HUES64 (cell line): ENCODE measurements at regions not wholly inside any gene's neighbourhood (a gene's known extent, or its start where the extent isn't known, plus 50 kb on each side); places are given as distances from the start of the nearest gene placed in this dataset.

ENCODE experiments used
- H3K27ac ChIP-seq: 2 replicates; pipeline ENCODE4 v1.7.0; 2013; ENCODE audit warnings: low read depth, low read length, inconsistent platforms
- H3K27me3 ChIP-seq: 2 replicates; pipeline ENCODE4 v1.6.1; 2013; ENCODE audit warnings: mild to moderate bottlenecking, low read length; ENCODE audit not compliant: insufficient read depth
- H3K36me3 ChIP-seq: 2 replicates; pipeline ENCODE4 v1.6.1; 2013; ENCODE audit warnings: mild to moderate bottlenecking, low read length; ENCODE audit not compliant: insufficient read depth
- H3K4me1 ChIP-seq: 2 replicates; pipeline ENCODE4 v1.6.1; 2013; ENCODE audit warnings: mild to moderate bottlenecking, low read length, moderate library complexity; ENCODE audit not compliant: insufficient read depth
- H3K4me3 ChIP-seq: 2 replicates; pipeline ENCODE4 v1.5.1; 2013; ENCODE audit warnings: mild to moderate bottlenecking, low read length, moderate library complexity
- H3K9ac ChIP-seq: 2 replicates; pipeline ENCODE4 v1.6.1; 2013; ENCODE audit warnings: mild to moderate bottlenecking, low read depth, low read length
- H3K9me3 ChIP-seq: 2 replicates; pipeline ENCODE4 v1.6.1; 2013; ENCODE audit warnings: low read depth, low read length; ENCODE audit not compliant: insufficient read depth
- WGBS: fragments of 150-250, 120-280 bp; methylation state at CpG from one replicate; pipeline ENCODE4 v1.1.7; 2013; ENCODE audit warnings: missing lambda C conversion rate; 5-methylcytosine and 5-hydroxymethylcytosine counted together

DNA sequence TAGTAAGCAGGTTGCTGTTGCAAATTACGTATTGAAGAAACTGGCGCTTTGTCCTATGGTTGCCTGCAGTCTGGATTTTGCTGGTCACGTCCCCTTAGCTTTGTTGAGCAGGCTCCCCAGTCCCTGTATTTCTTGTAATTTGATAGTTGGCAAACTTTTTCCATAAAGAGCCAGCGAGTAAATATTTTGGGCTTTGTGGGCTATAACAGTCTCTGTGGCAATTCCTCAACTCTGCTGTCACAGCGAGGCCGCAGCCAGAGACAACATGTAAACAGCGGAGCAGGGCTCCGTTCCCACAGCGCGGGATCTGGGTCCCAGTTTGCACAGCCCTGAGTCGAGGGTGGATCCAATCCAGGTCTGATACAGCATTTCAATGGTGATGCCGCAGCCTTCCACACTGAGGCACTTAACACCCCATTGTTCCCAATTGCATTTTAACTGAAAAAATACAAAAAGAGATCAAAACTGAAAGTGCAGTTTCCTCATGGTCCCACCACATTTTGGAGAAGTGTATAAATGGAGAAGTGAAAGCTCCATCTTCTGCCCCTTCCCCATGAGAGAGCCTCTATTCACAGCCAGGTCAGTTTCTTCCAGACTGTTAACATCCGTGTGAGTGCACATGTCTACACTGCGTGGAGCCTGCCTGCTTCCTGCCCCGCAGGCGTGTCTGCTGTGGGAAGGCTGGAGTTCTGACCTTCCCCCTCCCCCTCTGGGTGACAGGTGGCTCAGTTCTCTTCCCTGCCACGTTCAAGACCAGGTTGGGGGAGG, 89.1 kb downstream of the RPS6KA4 start:
- no peaks in the 10 kb centered on the region for H3K9me3 ChIP-seq
- no peak overlapping the region for H3K27ac ChIP-seq
- no peaks in the 10 kb centered on the region; the same call in 1 of the 2 replicates for H3K4me1 ChIP-seq
- H3K4me3 ChIP-seq = peak overlapping the region; percentile 49; the same call in 1 of the 2 replicates
- no peaks in the 10 kb centered on the region for H3K36me3 ChIP-seq
- 47% methylated on average over 17 of the region's 17 CpGs for WGBS
- H3K27me3 ChIP-seq = peaks cover 14% of the 10 kb centered on the region
- H3K9ac ChIP-seq = no peak overlapping the region

DNA sequence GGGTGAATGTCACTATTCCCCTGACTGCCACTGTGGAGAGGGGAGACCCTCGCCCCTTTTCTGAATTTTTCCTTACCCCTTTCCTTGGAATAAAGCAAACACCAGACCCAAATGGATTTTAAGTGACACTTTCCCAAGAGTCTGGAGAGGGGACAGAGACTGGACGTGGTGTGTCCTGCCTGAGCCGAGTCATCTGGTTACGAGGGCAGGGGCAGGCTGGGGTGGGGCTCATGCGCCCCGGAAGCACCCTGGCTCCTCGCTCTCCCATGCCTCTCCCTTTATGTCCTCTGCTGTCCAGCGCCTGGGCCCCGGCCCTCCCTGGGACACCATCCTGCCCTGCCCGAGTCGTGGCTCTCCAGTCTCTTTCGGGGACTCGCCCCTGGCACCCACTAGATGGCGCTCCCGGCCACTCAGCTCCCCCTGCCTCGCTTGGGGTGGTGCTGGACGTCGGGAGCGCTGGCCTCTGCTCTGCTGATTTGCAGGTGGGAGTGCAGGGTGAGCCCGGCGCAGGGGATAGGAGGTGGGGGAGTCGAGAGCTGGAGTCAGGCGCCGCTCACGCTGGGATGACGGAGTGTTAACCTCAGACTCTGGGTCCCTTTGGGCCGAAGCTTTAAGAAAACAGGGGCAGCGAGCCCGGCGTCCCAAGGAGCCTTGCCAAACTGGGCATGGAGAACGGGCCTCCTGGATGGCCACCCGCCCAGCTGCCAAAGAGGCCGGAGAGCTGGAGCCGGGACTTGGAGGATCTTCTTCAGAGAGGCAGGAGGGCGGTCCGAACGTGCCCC, 89.8 kb downstream of the RPS6KA4 start:
- Histone ChIP-seq H3K4me1 (no peaks in the 10 kb centered on the region; the same call in 1 of the 2 replicates), H3K9me3 (no peaks in the 10 kb centered on the region), H3K4me3 (peak overlapping the region; percentile 49), H3K27me3 (peaks cover 14% of the 10 kb centered on the region), H3K27ac (no peak overlapping the region), H3K36me3 (no peaks in the 10 kb centered on the region), H3K9ac (no peak overlapping the region)
- 6% methylated on average over 37 of the region's 37 CpGs for WGBS

DNA sequence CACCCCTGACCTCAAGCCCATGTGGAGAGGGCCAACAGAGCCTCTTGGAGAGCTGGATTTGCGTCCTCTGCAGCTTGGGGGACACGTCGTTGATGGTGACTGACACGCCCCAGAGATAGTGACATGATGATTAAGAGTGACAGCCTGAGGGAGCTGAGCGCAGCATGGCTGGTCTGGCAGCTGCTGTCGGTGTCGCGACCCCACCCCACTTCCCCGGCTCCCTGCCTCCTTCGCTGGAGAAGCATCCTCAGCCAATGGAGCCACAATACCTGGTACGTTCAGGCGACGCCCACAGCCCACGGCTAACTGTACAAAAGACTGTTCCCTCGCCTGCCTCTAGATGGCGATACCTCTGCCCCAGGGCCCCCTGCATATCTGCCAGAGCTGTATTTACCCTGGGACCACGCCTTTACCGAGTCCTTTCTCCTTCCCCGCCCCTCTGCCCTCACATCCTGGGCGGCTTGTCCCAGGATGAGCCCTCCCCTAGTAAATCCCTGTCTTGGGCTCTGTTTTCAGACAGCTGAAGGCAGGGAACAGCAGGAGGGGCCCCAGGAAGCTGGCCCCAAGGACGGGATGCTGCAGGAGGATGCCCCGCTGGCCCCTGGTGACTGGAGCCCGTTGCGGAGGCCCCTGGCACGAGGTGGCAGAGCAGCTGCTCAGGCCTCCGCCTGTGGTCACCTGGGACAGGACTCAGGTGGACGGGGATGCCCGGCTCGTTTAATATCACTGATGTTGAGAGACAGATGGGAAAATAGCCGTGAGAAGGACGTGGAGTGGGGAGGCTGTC, 90.6 kb downstream of the RPS6KA4 start:
- no peaks in the 10 kb centered on the region for H3K9me3 ChIP-seq
- H3K4me3 ChIP-seq = peak overlapping the region; percentile 49
- H3K9ac ChIP-seq = no peak overlapping the region
- no peaks in the 10 kb centered on the region for H3K36me3 ChIP-seq
- peaks cover 14% of the 10 kb centered on the region for H3K27me3 ChIP-seq
- H3K27ac ChIP-seq = no peak overlapping the region
- 29% methylated on average over 31 of the region's 31 CpGs for WGBS
- H3K4me1 ChIP-seq = no peaks in the 10 kb centered on the region; the same call in 1 of the 2 replicates

DNA sequence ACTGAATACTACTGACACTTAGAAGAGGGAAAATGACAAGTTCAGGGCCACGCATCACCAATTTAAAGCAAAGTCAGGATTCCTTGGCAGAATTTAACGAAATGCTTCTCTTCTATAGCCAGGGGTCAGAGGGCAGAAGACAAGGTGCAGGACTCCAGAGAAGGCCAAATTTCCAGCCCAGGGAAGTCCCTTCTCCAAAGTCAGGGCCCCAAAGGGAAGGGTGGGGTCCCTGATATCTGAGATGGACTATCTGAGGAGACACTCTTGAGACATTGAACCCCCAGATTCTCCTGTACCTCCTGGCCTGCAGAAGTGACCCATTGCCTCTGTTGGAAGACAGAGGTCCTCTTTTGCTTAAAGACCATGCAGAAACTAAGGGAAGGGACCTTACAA, 91.2 kb downstream of the RPS6KA4 start:
- Histone ChIP-seq H3K4me3 (no peak overlapping the region), H3K27me3 (peaks cover 14% of the 10 kb centered on the region), H3K36me3 (no peaks in the 10 kb centered on the region), H3K27ac (no peak overlapping the region), H3K9ac (no peak overlapping the region), H3K9me3 (no peaks in the 10 kb centered on the region), H3K4me1 (no peaks in the 10 kb centered on the region; the same call in 1 of the 2 replicates)
- 97% methylated on average over 2 of the region's 2 CpGs for WGBS

DNA sequence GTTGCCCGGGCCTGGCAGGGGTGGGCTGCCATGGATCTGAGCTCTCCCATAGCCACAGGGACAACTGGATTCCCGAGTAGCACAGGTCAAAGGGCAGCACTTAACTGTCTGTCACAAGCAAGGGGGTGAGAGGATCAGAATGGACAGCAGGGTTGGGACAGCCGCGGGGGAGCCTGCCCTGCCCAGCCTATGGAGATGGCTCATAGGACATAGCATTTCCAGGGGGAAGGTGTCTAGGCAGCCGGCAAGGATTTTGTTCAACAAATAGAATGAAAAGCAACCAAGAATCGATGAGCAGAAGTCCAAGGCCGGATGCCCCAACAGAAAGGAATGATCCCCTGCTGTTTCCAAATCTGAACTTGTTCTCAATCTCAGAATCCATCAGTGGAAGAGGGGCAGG, 92.9 kb downstream of the RPS6KA4 start:
- Histone ChIP-seq H3K36me3 (no peaks in the 10 kb centered on the region), H3K4me3 (no peak overlapping the region), H3K9ac (no peak overlapping the region), H3K9me3 (no peaks in the 10 kb centered on the region), H3K4me1 (no peaks in the 10 kb centered on the region; the same call in 1 of the 2 replicates), H3K27ac (no peak overlapping the region), H3K27me3 (peaks cover 14% of the 10 kb centered on the region)
- WGBS = 70% methylated on average over 7 of the region's 7 CpGs

DNA sequence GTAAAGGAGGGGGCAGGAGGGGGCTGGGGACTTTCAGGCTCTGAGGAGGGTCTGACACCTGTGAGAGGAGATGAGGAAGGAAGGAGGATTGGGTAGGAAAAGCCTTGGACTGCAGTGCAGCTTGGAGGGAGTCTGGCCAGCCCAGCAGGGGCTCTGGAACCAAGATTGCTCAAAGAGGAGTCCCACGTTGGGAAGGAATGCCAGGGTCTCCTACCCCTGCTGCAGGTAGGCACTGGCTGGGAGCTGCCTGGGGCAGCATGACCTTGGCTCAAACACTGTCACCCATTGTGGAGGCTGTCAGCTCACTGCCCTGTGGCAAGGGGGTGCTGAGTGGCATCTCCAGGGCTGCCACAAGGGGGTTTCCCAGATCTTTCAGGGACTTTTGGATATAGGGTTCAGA, 94.5 kb downstream of the RPS6KA4 start:
- no peak overlapping the region for H3K9ac ChIP-seq
- H3K36me3 ChIP-seq = no peaks in the 10 kb centered on the region
- 76% methylated on average over 1 of the region's 1 CpG for WGBS
- H3K27ac ChIP-seq = no peak overlapping the region
- H3K4me1 ChIP-seq = peaks cover under 1% of the 10 kb centered on the region; the same call in 1 of the 2 replicates
- H3K9me3 ChIP-seq = no peaks in the 10 kb centered on the region
- H3K4me3 ChIP-seq = no peak overlapping the region
- H3K27me3 ChIP-seq = peaks cover 9% of the 10 kb centered on the region

DNA sequence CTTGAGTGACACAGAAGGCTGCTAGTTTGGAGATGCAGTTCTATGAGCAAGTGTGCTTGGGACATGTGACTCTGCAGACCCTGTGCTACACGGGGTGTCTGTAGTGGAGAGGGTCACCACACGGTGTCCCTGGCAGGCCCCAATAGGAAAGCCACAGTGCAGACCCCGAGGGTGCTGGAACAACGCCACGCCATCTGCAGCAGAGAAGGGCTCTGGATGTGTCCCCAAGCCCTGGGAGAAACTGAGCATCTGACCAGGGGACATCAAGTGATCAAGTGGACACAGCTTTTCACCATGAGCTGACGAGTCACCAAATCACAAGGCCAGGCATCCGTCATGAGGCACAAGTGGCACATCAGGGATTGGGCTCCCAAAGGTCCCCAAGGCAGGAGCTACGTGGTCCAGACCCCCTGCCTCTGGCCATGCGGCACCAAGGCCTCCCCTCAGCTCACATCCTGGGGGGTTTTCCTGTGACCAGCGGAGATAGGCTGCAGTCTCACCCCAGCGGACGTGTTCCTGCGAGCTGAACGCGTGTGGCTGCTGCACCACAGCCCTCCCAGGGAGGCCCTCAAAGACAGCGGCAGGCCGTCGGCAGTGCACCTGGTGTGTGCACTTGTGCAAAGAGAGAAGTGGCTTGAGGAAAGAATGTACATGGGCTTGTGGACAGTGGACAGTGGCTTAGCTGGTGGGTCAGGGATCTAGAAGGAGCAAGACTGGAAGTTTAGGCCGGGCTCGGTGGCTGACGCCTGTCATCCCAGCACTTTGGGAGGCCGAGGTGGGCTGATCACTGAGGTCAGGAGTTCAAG, 96.7 kb downstream of the RPS6KA4 start:
- H3K4me3 ChIP-seq = no peak overlapping the region
- no peaks in the 10 kb centered on the region for H3K9me3 ChIP-seq
- peaks cover 8% of the 10 kb centered on the region; the same call in 1 of the 2 replicates for H3K4me1 ChIP-seq
- WGBS = 93% methylated on average over 22 of the region's 22 CpGs
- H3K36me3 ChIP-seq = no peaks in the 10 kb centered on the region
- no peak overlapping the region for H3K9ac ChIP-seq
- no peaks in the 10 kb centered on the region for H3K27me3 ChIP-seq
- H3K27ac ChIP-seq = no peak overlapping the region

DNA sequence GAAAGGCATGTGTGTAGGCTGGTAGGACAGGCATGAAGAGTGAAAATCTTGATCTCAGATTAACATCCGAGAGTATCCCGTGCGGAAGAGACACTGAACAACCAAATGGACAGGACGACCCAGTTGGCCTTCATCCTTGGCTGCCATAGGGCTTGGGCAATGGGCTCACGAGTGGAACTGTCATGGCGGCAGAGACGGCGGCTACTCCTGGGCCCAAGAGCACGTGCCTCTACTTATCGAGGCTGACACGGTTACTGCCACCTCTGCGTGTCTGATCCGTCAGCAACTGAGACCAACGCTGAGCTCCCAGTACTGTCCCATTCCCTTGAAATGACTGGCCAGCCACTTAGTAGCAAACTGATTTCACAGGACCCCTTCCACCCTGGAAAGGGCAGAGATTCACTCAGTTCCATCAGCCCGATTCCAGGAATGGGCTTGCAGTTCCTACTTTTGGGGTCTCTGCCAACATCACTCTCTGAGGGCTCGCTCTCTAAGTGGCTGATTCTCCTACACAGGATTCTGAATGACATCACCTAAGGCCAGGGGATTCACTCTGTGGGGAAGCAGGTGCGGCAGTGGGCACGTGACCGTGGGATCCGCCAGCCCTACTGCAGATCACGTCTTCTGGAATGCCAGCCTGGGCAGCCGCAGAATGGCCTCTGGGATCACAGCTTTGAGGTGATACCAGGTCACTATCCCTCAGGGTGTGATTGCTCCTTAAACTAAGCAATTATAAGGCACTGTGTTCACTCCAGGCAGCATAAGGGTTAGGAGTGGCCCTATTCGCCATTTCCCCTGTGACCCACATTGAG, 97.8 kb downstream of the RPS6KA4 start:
- H3K36me3 ChIP-seq = no peaks in the 10 kb centered on the region
- no peak overlapping the region for H3K27ac ChIP-seq
- no peak overlapping the region for H3K4me3 ChIP-seq
- H3K9me3 ChIP-seq = no peaks in the 10 kb centered on the region
- no peaks in the 10 kb centered on the region for H3K27me3 ChIP-seq
- 93% methylated on average over 23 of the region's 23 CpGs for WGBS
- no peak overlapping the region for H3K9ac ChIP-seq
- H3K4me1 ChIP-seq = peaks cover 8% of the 10 kb centered on the region; the same call in 1 of the 2 replicates

DNA sequence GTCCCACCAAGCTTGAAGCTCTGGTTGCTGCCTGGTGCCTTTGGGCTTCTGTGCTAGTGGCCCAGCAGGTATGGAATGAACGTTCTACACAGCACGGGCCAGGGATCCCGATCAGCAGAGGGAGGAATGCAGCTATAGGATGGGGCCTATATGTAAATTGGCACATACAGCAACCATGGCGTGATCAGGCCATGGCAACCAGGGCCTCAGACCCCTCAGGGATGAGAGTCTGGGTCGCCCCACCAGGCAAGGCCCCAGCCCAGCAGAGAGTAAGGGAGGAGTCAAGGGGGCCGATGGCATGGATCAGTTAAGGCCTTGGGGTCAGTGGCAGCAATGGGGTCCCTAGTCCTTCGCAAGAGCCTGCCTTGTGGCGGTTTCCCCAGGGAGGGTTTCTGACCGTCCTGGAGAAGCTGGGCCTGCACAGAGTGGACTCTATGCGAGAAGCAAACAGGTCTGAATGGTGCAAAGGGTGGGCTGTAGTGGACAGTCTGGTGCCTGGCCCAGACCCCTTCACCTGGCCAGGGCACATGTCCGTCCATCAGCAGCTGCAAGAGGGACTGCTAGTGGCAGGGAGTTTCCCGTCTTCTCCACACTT, 98.2 kb upstream of the SLC22A11 start:
- no peaks in the 10 kb centered on the region for H3K9me3 ChIP-seq
- H3K4me3 ChIP-seq = no peak overlapping the region
- no peak overlapping the region for H3K9ac ChIP-seq
- H3K4me1 ChIP-seq = peaks cover 8% of the 10 kb centered on the region; the same call in 1 of the 2 replicates
- no peak overlapping the region for H3K27ac ChIP-seq
- no peaks in the 10 kb centered on the region for H3K36me3 ChIP-seq
- H3K27me3 ChIP-seq = no peaks in the 10 kb centered on the region
- WGBS = 89% methylated on average over 12 of the region's 12 CpGs
